Vagina (tissue), 2 donors: ENCODE measurements at regions not wholly inside any gene's neighbourhood (a gene's known extent, or its start where the extent isn't known, plus 50 kb on each side); places are given as distances from the start of the nearest gene placed in this dataset.
"Not testable (repeated sequence)": the region's sequence is repeated elsewhere in the genome, so short reads cannot be mapped to it uniquely, and the experiment has no call there.

Experiments used
- DNase-seq, 2 donors: peaks; one replicate each; pipeline ENCODE4 v3.0.0-alpha.2; 2017; ENCODE audit errors: extremely low spot score in 2 of 2
- H3K27ac ChIP-seq: fragments of 200-600 bp; sonication (generic); one replicate; pipeline ENCODE4 v1.5.1; 2019
- H3K27me3 ChIP-seq: fragments of 200-600 bp; sonication (generic); one replicate; pipeline ENCODE4 v1.5.1; 2019
- H3K36me3 ChIP-seq, 2 donors: fragments of 200-600 bp; sonication (generic); one replicate each; pipeline ENCODE4 v1.5.1; 2017 to 2019
- H3K4me1 ChIP-seq: fragments of 200-600 bp; sonication (generic); one replicate; pipeline ENCODE4 v1.5.1; 2019
- H3K4me3 ChIP-seq, 2 donors: fragments of 200-600 bp; sonication (generic); 1 replicate in 1 of 2; 2 replicates in 1 of 2; pipeline ENCODE4 v1.5.1; 2016 to 2019
- H3K9me3 ChIP-seq: fragments of 200-600 bp; sonication (generic); one replicate; pipeline ENCODE4 v1.5.1; 2019
- POLR2A ChIP-seq, 2 donors: fragments of 450-650 bp; IDR thresholded peaks; one replicate each; pipeline ENCODE4 v1.6.1; 2017; ENCODE audit warnings: antibody characterized with exemption in 2 of 2, mild to moderate bottlenecking in 2 of 2, moderate library complexity in 2 of 2
- POLR2AphosphoS5 ChIP-seq, 2 donors: sonication (generic); formaldehyde crosslinking; IDR thresholded peaks; one replicate each; pipeline ENCODE4 v1.9.0; 2017; ENCODE audit warnings: antibody characterized with exemption in 2 of 2, mild to moderate bottlenecking in 2 of 2, low read depth in 1 of 2; ENCODE audit not compliant: insufficient read depth in 1 of 2
- intact Hi-C: fragments of 100-400 bp; cut with DNase I; formaldehyde crosslinking; loops from one replicate; pipeline ENCODE4 v1.15.1; 2023
- TF ChIP-seq, protein P1 (sequence below), 3 experiments: fragments of 450-650 bp in 2 of 3; fragments of 200-600 bp in 1 of 3; sonication (generic) in 1 of 3; IDR thresholded peaks; one replicate each; pipeline ENCODE4 v1.5.1; 2017 to 2019; ENCODE audit warnings: antibody characterized with exemption in 3 of 3, mild to moderate bottlenecking in 2 of 3, moderate library complexity in 2 of 3

DNA sequence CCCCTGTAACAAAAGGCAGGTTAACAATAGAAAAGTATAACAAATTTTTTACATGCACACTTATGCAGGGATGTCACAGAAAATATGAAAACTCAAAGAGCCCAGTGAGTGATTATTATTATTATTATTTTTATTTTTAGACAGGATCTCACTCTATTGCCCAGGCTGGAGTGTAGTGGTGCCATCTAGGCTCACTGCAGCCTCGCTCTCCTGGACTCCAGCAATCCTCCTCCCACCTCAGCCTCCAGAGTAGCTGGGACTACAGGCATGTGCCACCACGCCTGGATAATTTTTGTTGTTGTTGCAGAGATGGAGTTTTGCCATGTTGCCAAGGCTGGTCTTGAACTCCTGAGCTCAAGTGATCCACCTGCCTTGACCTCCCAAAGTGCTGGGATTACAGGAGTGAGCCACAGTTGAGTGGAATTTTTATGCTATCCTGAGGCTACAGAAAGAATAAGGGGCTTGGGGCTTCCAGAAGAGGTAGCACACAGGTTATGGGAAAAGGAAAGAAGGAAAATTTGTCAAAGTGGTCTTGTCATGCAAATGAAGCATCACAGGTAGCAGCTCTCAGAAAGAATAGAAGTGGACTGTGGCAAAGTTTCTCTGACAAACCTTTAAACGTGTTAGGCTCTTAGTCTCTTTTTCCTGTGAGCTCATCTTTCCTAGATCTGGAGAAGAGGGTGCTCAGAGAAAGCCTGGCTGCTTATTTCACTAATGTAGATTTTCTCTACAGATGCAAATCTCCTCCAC, 87.7 kb upstream of the LSM14A start:
- DNase-seq, result no peak
- intact Hi-C loops, result no loop called here
- H3K36me3 ChIP-seq, result no peaks in the 10 kb centered on the region
- H3K27me3 ChIP-seq, result no peaks in the 10 kb centered on the region
- H3K9me3 ChIP-seq, result no peaks in the 10 kb centered on the region
- H3K4me3 ChIP-seq, result no peak overlapping the region
- no peak overlapping the region for H3K27ac ChIP-seq
- TF ChIP-seq POLR2AphosphoS5 (IDR thresholded peaks at IDR 0.05; ENCODE audit: insufficient read depth in 1 of 2, low read depth in 1 of 2), result no peak
- TF ChIP-seq, protein P1, sequence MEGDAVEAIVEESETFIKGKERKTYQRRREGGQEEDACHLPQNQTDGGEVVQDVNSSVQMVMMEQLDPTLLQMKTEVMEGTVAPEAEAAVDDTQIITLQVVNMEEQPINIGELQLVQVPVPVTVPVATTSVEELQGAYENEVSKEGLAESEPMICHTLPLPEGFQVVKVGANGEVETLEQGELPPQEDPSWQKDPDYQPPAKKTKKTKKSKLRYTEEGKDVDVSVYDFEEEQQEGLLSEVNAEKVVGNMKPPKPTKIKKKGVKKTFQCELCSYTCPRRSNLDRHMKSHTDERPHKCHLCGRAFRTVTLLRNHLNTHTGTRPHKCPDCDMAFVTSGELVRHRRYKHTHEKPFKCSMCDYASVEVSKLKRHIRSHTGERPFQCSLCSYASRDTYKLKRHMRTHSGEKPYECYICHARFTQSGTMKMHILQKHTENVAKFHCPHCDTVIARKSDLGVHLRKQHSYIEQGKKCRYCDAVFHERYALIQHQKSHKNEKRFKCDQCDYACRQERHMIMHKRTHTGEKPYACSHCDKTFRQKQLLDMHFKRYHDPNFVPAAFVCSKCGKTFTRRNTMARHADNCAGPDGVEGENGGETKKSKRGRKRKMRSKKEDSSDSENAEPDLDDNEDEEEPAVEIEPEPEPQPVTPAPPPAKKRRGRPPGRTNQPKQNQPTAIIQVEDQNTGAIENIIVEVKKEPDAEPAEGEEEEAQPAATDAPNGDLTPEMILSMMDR (IDR thresholded peaks at IDR 0.05), result no peak
- no peak for TF ChIP-seq POLR2A (IDR thresholded peaks at IDR 0.05)
- no peaks in the 10 kb centered on the region for H3K4me1 ChIP-seq

DNA sequence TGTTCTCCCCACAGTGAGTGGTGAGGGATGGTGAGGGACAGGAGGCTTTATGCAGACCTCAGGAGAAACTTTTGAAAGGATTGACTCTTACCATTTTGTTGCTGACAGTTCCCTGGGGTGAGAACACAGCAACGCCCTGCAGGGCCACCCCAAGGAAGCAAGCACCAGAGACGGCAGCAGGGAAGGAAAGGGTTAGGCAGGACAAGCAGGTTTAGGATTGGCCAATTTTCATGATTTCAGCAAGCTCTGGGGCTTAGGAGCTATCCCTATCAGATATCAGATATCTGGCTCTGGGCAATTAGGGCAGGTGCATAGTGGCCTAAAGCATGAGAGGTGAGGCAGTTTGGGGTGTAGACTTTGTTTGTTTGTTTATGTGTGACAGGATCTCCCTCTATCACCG, 87.0 kb upstream of the LSM14A start:
- intact Hi-C loops, result no loop called here
- no peak overlapping the region for H3K27ac ChIP-seq
- H3K27me3 ChIP-seq, result no peaks in the 10 kb centered on the region
- H3K36me3 ChIP-seq, result no peaks in the 10 kb centered on the region
- H3K4me3 ChIP-seq, result no peak overlapping the region
- no peaks in the 10 kb centered on the region for H3K4me1 ChIP-seq
- TF ChIP-seq POLR2AphosphoS5 (IDR thresholded peaks at IDR 0.05; ENCODE audit: insufficient read depth in 1 of 2, low read depth in 1 of 2), result no peak
- TF ChIP-seq POLR2A (IDR thresholded peaks at IDR 0.05), result no peak
- TF ChIP-seq, protein P1 (IDR thresholded peaks at IDR 0.05), result no peak
- DNase-seq, result no peak
- no peaks in the 10 kb centered on the region for H3K9me3 ChIP-seq

DNA sequence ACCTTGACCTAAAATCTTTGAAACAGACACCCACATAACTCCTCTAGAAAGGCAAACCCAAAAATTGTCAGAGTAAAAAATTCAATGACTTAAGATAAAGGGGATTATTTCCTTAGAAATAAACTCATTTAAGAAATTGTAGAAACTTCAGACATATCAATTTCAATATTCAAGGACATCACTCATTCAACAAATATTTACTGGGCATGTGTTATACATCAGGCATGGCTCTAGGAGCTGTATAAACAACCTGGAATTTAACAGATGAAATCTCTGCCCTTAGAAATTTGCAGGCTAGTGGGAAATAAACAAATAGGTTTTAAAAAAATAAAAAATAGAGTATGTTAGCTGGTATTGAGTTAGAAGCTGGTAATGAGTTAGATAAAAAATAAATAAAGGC, 84.0 kb upstream of the LSM14A start:
- H3K9me3 ChIP-seq, result no peaks in the 10 kb centered on the region
- H3K36me3 ChIP-seq, result no peaks in the 10 kb centered on the region
- TF ChIP-seq, protein P1 (IDR thresholded peaks at IDR 0.05), result no peak
- TF ChIP-seq POLR2AphosphoS5 (IDR thresholded peaks at IDR 0.05; ENCODE audit: insufficient read depth in 1 of 2, low read depth in 1 of 2) (no peak), POLR2A (IDR thresholded peaks at IDR 0.05) (no peak)
- no peak for DNase-seq
- no peak overlapping the region for H3K27ac ChIP-seq
- intact Hi-C loops, result no loop called here
- no peak overlapping the region for H3K4me3 ChIP-seq
- H3K4me1 ChIP-seq, result no peaks in the 10 kb centered on the region
- no peaks in the 10 kb centered on the region for H3K27me3 ChIP-seq

DNA sequence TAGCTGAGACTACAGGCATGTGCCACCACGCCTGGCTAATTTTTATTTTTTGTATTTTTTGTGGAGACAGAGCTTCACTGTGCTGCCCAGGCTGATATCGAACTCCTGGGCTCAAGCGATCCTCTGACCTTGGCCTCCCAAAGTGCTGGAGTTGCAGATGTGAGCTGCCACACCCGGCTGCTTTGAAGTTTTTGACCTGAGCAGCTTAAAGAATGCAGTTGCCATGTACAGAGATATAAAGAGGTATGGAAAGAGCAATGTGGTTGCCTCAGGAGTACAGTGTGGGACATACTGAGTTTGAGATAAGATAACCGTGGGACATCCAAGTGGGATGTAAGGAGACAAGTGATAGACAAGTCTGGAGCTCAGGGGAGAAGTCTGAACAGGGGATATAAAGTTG, 82.7 kb upstream of the LSM14A start:
- H3K27ac ChIP-seq, result no peak overlapping the region
- H3K27me3 ChIP-seq, result no peaks in the 10 kb centered on the region
- no peaks in the 10 kb centered on the region for H3K36me3 ChIP-seq
- H3K4me3 ChIP-seq, result no peak overlapping the region
- no peaks in the 10 kb centered on the region for H3K9me3 ChIP-seq
- intact Hi-C loops, result no loop called here
- no peak for TF ChIP-seq POLR2A (IDR thresholded peaks at IDR 0.05)
- TF ChIP-seq, protein P1 (IDR thresholded peaks at IDR 0.05), result no peak
- no peak for TF ChIP-seq POLR2AphosphoS5 (IDR thresholded peaks at IDR 0.05; ENCODE audit: insufficient read depth in 1 of 2, low read depth in 1 of 2)
- DNase-seq, result no peak
- H3K4me1 ChIP-seq, result no peaks in the 10 kb centered on the region

DNA sequence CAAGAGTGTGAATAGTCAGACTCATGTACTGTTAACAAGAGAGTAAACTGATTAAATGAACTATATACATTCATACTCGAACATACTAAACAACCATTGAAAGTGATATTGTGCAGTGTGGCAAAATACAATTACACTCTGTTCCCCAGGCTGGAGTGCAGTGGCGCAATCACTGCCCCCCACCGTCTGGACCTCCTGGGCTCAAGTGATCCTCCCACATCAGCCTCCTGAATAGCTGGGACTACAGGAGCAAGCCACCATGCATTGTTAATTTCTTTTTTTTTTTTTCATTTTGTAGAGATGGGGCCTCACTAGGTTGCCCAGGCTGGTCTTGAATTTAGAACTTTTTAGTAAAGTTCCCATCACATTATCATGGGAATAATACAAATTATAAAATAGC, 77.3 kb upstream of the LSM14A start:
- intact Hi-C loops, result loop anchor here (5.0 kb wide), 1 partner anchor 318 kb away; no protein-coding TSS in a partner anchor
- no peak overlapping the region for H3K4me3 ChIP-seq
- H3K27me3 ChIP-seq, result no peaks in the 10 kb centered on the region
- no peaks in the 10 kb centered on the region for H3K36me3 ChIP-seq
- no peak for DNase-seq
- TF ChIP-seq POLR2A (IDR thresholded peaks at IDR 0.05) (no peak), POLR2AphosphoS5 (IDR thresholded peaks at IDR 0.05; ENCODE audit: insufficient read depth in 1 of 2, low read depth in 1 of 2) (no peak)
- TF ChIP-seq, protein P1 (IDR thresholded peaks at IDR 0.05), result no peak
- no peaks in the 10 kb centered on the region for H3K9me3 ChIP-seq
- peaks cover 3% of the 10 kb centered on the region for H3K4me1 ChIP-seq
- H3K27ac ChIP-seq, result no peak overlapping the region

DNA sequence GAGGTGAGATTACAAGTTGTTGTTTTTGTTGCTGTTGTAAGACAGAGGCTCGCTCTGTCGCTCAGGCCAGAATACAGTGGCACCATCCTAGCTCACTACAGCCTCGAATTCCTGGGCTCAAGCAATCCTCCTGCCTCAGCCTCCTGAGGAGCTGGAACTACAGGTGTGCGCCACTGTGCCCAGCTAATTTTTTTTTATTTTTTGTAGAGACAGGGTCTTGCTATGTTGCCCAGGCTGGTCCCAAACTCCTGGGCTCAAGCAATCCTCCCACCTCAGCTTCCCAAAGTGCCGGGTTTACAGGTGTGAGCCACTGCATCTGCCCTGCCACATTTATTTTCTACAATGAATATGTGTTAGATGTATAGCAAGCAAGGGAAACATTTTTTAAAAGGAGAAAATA, 76.9 kb upstream of the LSM14A start:
- not testable (repeated sequence) for H3K4me3 ChIP-seq, DNase-seq, H3K4me1 ChIP-seq, H3K36me3 ChIP-seq, H3K9me3 ChIP-seq, H3K27me3 ChIP-seq, H3K27ac ChIP-seq
- intact Hi-C loops, result loop anchor here (5.0 kb wide), 1 partner anchor 318 kb away; no protein-coding TSS in a partner anchor
